Left kidney (tissue), 1 donor: ENCODE measurements at regions not wholly inside any gene's neighbourhood (a gene's known extent, or its start where the extent isn't known, plus 50 kb on each side); places are given as distances from the start of the nearest gene placed in this dataset.

Experiments
- DNase-seq: peaks from one replicate; pipeline ENCODE4 v3.0.0-alpha.2; 2013

DNA sequence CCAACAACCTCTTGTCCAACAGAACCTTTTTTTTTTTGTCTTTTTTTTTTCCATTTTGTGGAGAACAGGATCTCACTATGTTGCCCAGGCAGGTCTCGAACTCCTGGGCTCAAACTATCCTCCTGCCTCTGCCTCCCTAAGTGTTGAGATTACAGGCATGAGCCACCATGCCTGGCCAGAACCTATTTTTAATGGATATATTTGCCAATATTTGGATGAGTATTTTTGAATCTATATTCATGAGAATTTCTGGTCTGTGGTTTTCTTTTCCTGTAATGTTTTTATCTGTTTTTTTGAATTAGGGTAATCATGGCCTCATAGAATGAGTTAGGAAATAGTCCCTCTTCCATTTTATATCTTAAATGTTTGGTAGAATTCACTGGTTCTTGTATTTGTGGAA lies 70.4 kb upstream of the RET start:
- DNase-seq = no peak

- DNase-seq = no peak
These were observed 64.3 kb upstream of the RET start for GRCh38 chr10:43012578-43012977.

DNA sequence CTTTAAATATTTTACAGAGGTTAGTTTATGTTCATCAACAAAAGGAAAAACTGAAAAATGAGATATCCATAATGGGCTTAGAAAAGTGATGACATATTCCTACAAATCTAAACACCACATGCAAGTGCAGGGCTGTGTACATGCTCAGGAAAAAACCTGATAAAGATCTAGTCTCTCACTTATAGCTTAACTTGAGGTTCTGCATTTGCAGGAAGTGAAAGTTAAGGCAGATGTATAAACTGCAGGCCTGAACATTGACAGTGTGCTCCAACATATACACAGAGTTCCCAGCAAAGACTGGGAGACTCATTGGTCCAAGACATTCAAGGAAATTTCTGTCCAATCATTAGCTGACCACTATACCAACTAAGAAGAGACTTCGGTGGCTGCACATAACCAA lies 63.8 kb upstream of the RET start:
- DNase-seq = no peak

DNA sequence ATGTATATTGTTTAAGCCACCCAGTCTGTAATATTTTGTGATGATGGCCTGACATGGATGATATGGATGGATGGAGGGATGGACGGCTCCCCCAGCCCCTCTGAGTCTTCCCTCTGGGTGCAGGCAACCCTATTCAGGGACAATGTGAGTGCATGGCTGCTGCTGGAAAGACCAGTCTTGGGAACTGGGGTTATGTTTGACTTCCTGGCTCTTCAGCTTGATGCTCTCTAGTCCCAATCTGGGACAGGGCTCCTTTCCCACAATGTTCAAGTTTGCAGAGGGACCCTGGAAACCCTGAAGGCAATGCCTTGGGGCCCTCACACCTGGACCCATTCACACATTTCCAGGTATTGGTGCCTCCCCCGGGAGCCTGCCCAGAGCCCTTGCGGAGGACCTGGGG lies 52.3 kb upstream of the RET start:
- DNase-seq = no peak

GRCh38 chr10:43024942-43025700 lies 51.7 kb upstream of the RET start:
- DNase-seq = no peak

GRCh38 chr10:43026039-43026973 lies 50.6 kb upstream of the RET start:
- no peak for DNase-seq
